K562 (cell line): ENCODE measurements at regions not wholly inside any gene's neighbourhood (a gene's known extent, or its start where the extent isn't known, plus 50 kb on each side); places are given as distances from the start of the nearest gene placed in this dataset.
A peak's percentile ranks its signal among the peaks of the same experiment; 100 is the strongest.

ENCODE experiments used
- ATAC-seq: fragments of 200-7000 bp; cut with Tn5 transposase; 3 replicates; pipeline ENCODE4 v1.9.1; 2020; ENCODE audit warnings: moderate library complexity
- BruUV-seq: library from RNA; stranded (reverse); fragments of 400-500 nt; replicated peaks from 2 replicates; lab custom pipeline; 2021; lab: Mats Ljungman, UMichigan
- CTCF ChIA-PET: fragments of 300-600 bp; formaldehyde crosslinking; extraction: SDS; loops from one replicate; lab custom pipeline; 2021; ENCODE audit warnings: low intra/inter-chr PET ratio; lab: Yijun Ruan, JAX
- POLR2A ChIA-PET: fragments of 300-600, 350-650 bp; sonication (Branson Sonifier 250); formaldehyde crosslinking; extraction: SDS; loops from one replicate; lab custom pipeline; 2021; ENCODE audit warnings: antibody characterized with exemption, inconsistent platforms; lab: Yijun Ruan, JAX
- DNase-seq, 4 experiments: peaks; one replicate each; pipeline versions ENCODE4 v3.0.0 to v3.0.0-alpha.2; 2011 to 2018; ENCODE audit warnings: low spot score in 3 of 4, mixed read lengths in 3 of 4; ENCODE audit errors: extremely low read depth in 1 of 4
- FAIRE-seq: peaks from 2 replicates; lab custom pipeline; 2011; peaks lifted over from hg19 to GRCh38; lab: Jason Lieb, UNC
- H2AFZ ChIP-seq: 2 replicates; pipeline ENCODE4 v1.6.0; 2011; ENCODE audit warnings: low read depth, low read length, control low read depth, inconsistent platforms
- H3K27ac ChIP-seq: fragments of 200-600 bp; 3 replicates; pipeline ENCODE4 v1.8.0; 2011; ENCODE audit warnings: low read depth, mild to moderate bottlenecking, control low read depth, inconsistent platforms, low read length, moderate library complexity, mixed read lengths; ENCODE audit errors: extremely low read depth
- H3K27me3 ChIP-seq, 2 experiments: fragments of 300-600 bp in 1 of 2; 2 replicates in 1 of 2; 3 replicates in 1 of 2; pipeline versions ENCODE4 v1.6.0 to v1.8.0; 2011; ENCODE audit warnings: inconsistent platforms in 2 of 2, low read length in 2 of 2, mild to moderate bottlenecking in 1 of 2, mixed read lengths in 1 of 2, moderate library complexity in 1 of 2; ENCODE audit not compliant: control insufficient read depth in 2 of 2, insufficient read depth in 2 of 2
- H3K36me3 ChIP-seq: fragments of 300-600 bp; 3 replicates; pipeline ENCODE4 v1.8.0; 2011; ENCODE audit warnings: mild to moderate bottlenecking, low read length, inconsistent platforms; ENCODE audit not compliant: control insufficient read depth, insufficient read depth
- H3K4me1 ChIP-seq, 2 experiments: fragments of 200-600 bp in 1 of 2; replicated peaks in 1 of 2; 2 replicates in 1 of 2; 3 replicates in 1 of 2; pipeline versions ENCODE4 v1.5.1 to v1.8.0; 2011; ENCODE audit warnings: inconsistent platforms in 2 of 2, low read length in 2 of 2, mild to moderate bottlenecking in 1 of 2, mixed read lengths in 1 of 2, moderate library complexity in 1 of 2; ENCODE audit not compliant: control insufficient read depth in 2 of 2, insufficient read depth in 2 of 2
- H3K4me2 ChIP-seq: 2 replicates; pipeline ENCODE4 v1.6.1; 2011; ENCODE audit warnings: low read length, control low read depth, inconsistent platforms, mixed read lengths; ENCODE audit not compliant: insufficient read depth
- H3K4me3 ChIP-seq: fragments of 200-600 bp; sonication (generic), shearing (Covaris generic); 2 replicates; pipeline ENCODE4 v1.5.1; 2016; ENCODE audit warnings: control low read depth, inconsistent platforms
- H3K79me2 ChIP-seq: fragments of 200-600 bp; 3 replicates; pipeline ENCODE4 v1.8.0; 2011; ENCODE audit warnings: low read length, inconsistent platforms; ENCODE audit not compliant: control insufficient read depth, insufficient read depth
- H3K9ac ChIP-seq, 2 experiments: 2 replicates each; pipeline versions ENCODE4 v1.6.0 to v1.6.1; 2011; ENCODE audit warnings: low read depth in 2 of 2, low read length in 2 of 2, control low read depth in 1 of 2, inconsistent platforms in 1 of 2, mild to moderate bottlenecking in 1 of 2, mixed read lengths in 1 of 2; ENCODE audit not compliant: insufficient read depth in 1 of 2
- H3K9me1 ChIP-seq: one replicate; pipeline ENCODE4 v1.6.0; 2011; ENCODE audit warnings: inconsistent platforms, mild to moderate bottlenecking, low read length, moderate library complexity; ENCODE audit not compliant: control insufficient read depth, insufficient read depth
- H3K9me3 ChIP-seq: replicated peaks from 2 replicates; pipeline ENCODE4 v1.5.1; 2011; ENCODE audit warnings: low read depth, low read length, inconsistent platforms; ENCODE audit not compliant: control insufficient read depth, insufficient read depth
- H4K20me1 ChIP-seq: replicated peaks from 2 replicates; pipeline ENCODE4 v1.6.1; 2011; ENCODE audit warnings: low read length, inconsistent platforms, mixed read lengths; ENCODE audit not compliant: control insufficient read depth, insufficient read depth
- ATF3 ChIP-seq, 2 experiments: fragments of 450-650 bp in 1 of 2; sonication (generic) in 1 of 2; formaldehyde crosslinking in 1 of 2; IDR thresholded peaks in 1 of 2; conservative IDR thresholded peaks in 1 of 2; 2 replicates each; pipeline versions ENCODE4 v1.6.1 to v1.8.1; 2016 to 2023; ENCODE audit warnings: mild to moderate bottlenecking in 2 of 2, moderate library complexity in 2 of 2, inconsistent platforms in 1 of 2, missing genetic modification reagents in 1 of 2
- CBFA2T2 ChIP-seq: fragments of 450-650 bp; conservative IDR thresholded peaks from 2 replicates; pipeline ENCODE4 v1.6.1; 2017; ENCODE audit warnings: mild to moderate bottlenecking
- CEBPG ChIP-seq, 3 experiments: fragments of 200-800 bp in 1 of 3; sonication (Bioruptor generic) in 1 of 3; sonication (generic) in 1 of 3; formaldehyde crosslinking in 1 of 3; IDR thresholded peaks in 2 of 3; conservative IDR thresholded peaks in 1 of 3; 2 replicates each; pipeline versions ENCODE4 v1.6.1 to v1.8.0; 2016 to 2022; ENCODE audit warnings: missing compliant biosample characterization in 2 of 3, missing genetic modification characterization in 2 of 3, mild to moderate bottlenecking in 1 of 3, missing genetic modification reagents in 1 of 3
- CREM ChIP-seq: IDR thresholded peaks from 2 replicates; pipeline ENCODE4 v1.6.1; 2014; ENCODE audit warnings: antibody characterized with exemption, low read depth
- FOS ChIP-seq: IDR thresholded peaks from 3 replicates; pipeline ENCODE4 v1.6.1; 2011; ENCODE audit not compliant: insufficient read length; ENCODE audit errors: extremely low read depth
- FOXA3 ChIP-seq, 2 experiments: fragments of 450-650 bp in 1 of 2; sonication (generic) in 1 of 2; formaldehyde crosslinking; IDR thresholded peaks in 1 of 2; conservative IDR thresholded peaks in 1 of 2; 2 replicates each; pipeline versions ENCODE4 v1.4.0 to v1.8.0; 2020 to 2022; ENCODE audit warnings: mild to moderate bottlenecking in 2 of 2, missing genetic modification reagents in 1 of 2
- JUNB ChIP-seq: fragments of 450-650 bp; formaldehyde crosslinking; conservative IDR thresholded peaks from 2 replicates; pipeline ENCODE4 v1.4.0; 2020; ENCODE audit warnings: mild to moderate bottlenecking
- MIER1 ChIP-seq: fragments of 450-650 bp; IDR thresholded peaks from 2 replicates; pipeline ENCODE4 v1.6.1; 2016; ENCODE audit warnings: antibody characterized with exemption, mild to moderate bottlenecking, low read depth
- RBM15 ChIP-seq: fragments of 200-400 bp; formaldehyde crosslinking; IDR thresholded peaks from 2 replicates; pipeline ENCODE4 v1.6.1; 2018; ENCODE audit warnings: mild to moderate bottlenecking, low read length, moderate library complexity; ENCODE audit not compliant: insufficient read depth
- SMARCA5 ChIP-seq: fragments of 450-650 bp; IDR thresholded peaks from 2 replicates; pipeline ENCODE4 v1.6.1; 2016
- STAT6 ChIP-seq: sonication (generic); formaldehyde crosslinking; IDR thresholded peaks from 2 replicates; pipeline ENCODE4 v1.8.1; 2023; ENCODE audit warnings: mild to moderate bottlenecking, missing genetic modification reagents
- TRIM24 ChIP-seq, 2 experiments: fragments of 450-650 bp; IDR thresholded peaks; 2 replicates each; pipeline ENCODE4 v1.6.1; 2016
- ZNF408 ChIP-seq: fragments of 250-450 bp; sonication (Bioruptor Pico); IDR thresholded peaks from 2 replicates; pipeline ENCODE4 v1.4.0; 2020; ENCODE audit warnings: low read depth, mild to moderate bottlenecking, moderate library complexity
- ZNF583 ChIP-seq: fragments of 250-450 bp; sonication (Bioruptor Pico); IDR thresholded peaks from 2 replicates; pipeline ENCODE4 v1.4.0; 2020
- ZNF695 ChIP-seq: fragments of 450-650 bp; formaldehyde crosslinking; IDR thresholded peaks from 2 replicates; pipeline ENCODE4 v1.4.0; 2020; ENCODE audit warnings: mild to moderate bottlenecking, moderate library complexity
- ZSCAN32 ChIP-seq: fragments of 450-650 bp; formaldehyde crosslinking; IDR thresholded peaks from 2 replicates; pipeline ENCODE4 v1.4.0; 2020; ENCODE audit warnings: mild to moderate bottlenecking, moderate library complexity
- WGBS: fragments of 100-300 bp; shearing (Covaris generic); methylation state at CpG from one replicate; pipeline ENCODE4 v1.1.6; 2016; ENCODE audit warnings: low coverage, mixed read lengths; ENCODE audit not compliant: insufficient coverage; ENCODE audit errors: missing lambda C conversion rate; 5-methylcytosine and 5-hydroxymethylcytosine counted together
- in situ Hi-C: fragments of 300-500 bp; cut with MboI; formaldehyde crosslinking; loops from 4 replicates; pipeline ENCODE4 v1.15.0; 2018; ENCODE audit warnings: inconsistent platforms, mixed read lengths
- intact Hi-C: fragments of 100-400 bp; cut with micrococcal nuclease; formaldehyde crosslinking; loops from 2 replicates; pipeline ENCODE4 v1.14.2; 2022
- TF ChIP-seq, protein P1 (sequence below): sonication (generic); formaldehyde crosslinking; IDR thresholded peaks from 2 replicates; pipeline ENCODE4 v1.9.0; 2022; ENCODE audit warnings: mild to moderate bottlenecking, missing genetic modification reagents

DNA sequence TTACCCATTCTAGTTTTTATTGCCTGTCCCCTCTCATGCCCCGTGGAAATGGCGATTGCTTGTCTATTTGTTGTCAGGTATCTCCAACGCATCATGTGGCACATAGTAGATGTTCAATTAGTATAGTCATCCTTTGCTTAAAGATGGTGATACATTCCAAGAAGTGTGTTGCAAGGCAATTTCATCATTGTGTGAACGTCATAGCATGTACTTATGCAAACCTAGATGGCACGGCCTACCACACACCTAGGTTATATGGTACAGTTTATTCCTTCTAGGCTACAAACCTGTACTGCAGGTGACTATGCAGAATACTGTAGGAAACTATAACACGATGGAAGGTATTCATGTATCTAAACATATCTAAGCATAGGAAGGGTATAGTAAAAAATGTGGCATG, 163.9 kb upstream of the DAPK1 start:
- peaks cover 0 to 2% of the 10 kb centered on the region in 2 experiments; a peak in 2 of 5 replicates for H3K4me1 ChIP-seq
- no peaks in the 10 kb centered on the region for H3K36me3 ChIP-seq
- H4K20me1 ChIP-seq: no peaks in the 10 kb centered on the region
- no peaks in the 10 kb centered on the region; the same call in 1 of the 2 replicates for H3K9me3 ChIP-seq
- no peak overlapping the region for H3K27ac ChIP-seq
- BruUV-seq: no TSS peak
- ChIA-PET POLR2A (no interaction called here), CTCF (no interaction called here)
- no peak overlapping the region for H3K4me2 ChIP-seq
- WGBS: 2% methylated on average over 6 of the region's 6 CpGs
- FAIRE-seq (no peak), ATAC-seq (no peak), DNase-seq (no peak)
- TF ChIP-seq, protein P1, sequence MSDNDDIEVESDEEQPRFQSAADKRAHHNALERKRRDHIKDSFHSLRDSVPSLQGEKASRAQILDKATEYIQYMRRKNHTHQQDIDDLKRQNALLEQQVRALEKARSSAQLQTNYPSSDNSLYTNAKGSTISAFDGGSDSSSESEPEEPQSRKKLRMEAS (CRISPR knock-in tag): no peak
- TF ChIP-seq STAT6 (CRISPR knock-in tag) (no peak), ZNF408 (CRISPR knock-in tag) (no peak), ATF3 (IDR thresholded peaks at IDR 0.05) (peak; percentile 45), ATF3 (CRISPR knock-in tag; conservative IDR thresholded peaks at IDR 0.05) (no peak), ZNF583 (CRISPR knock-in tag) (no peak), RBM15 (no peak), TRIM24 (IDR thresholded peaks at IDR 0.05) (peak; percentile 29 to 58; a peak in 2 of 4 replicates), CREM (no peak), FOXA3 (CRISPR knock-in tag; conservative IDR thresholded peaks at IDR 0.05 in 1 of 2, IDR thresholded peaks at IDR 0.05 in 1 of 2) (no peak), MIER1 (no peak), JUNB (CRISPR knock-in tag) (no peak), CBFA2T2 (no peak), ZNF695 (no peak), CEBPG (CRISPR knock-in tag; IDR thresholded peaks at IDR 0.05) (no peak), CEBPG (tag; conservative IDR thresholded peaks at IDR 0.05 in 1 of 2, IDR thresholded peaks at IDR 0.05 in 1 of 2) (peak in 1 of 2 experiments; percentile 74; a peak in 2 of 4 replicates), ZSCAN32 (CRISPR knock-in tag) (no peak), FOS (no peak), SMARCA5 (no peak)
- no peak overlapping the region for H2AFZ ChIP-seq
- no peaks in the 10 kb centered on the region for H3K27me3 ChIP-seq
- no peaks in the 10 kb centered on the region for H3K9me1 ChIP-seq
- H3K9ac ChIP-seq: no peak overlapping the region
- H3K4me3 ChIP-seq: no peak overlapping the region
- no peaks in the 10 kb centered on the region for H3K79me2 ChIP-seq
- intact Hi-C loops: no loop called here
- in situ Hi-C loops: loop anchor here (25.0 kb wide), 1 partner anchor 478 kb away; no protein-coding TSS in a partner anchor
